ENCODE measurements at regions not wholly inside any gene's neighbourhood (a gene's known extent, or its start where the extent isn't known, plus 50 kb on each side); places are given as distances from the start of the nearest gene placed in this dataset.
"Not testable (repeated sequence)": the region's sequence is repeated elsewhere in the genome, so short reads cannot be mapped to it uniquely, and the experiment has no call there.

- DNase-seq, result no peak
These were observed 330.7 kb upstream of the LRRC3B start for GRCh38 chr3:26291840-26292239.

- no peak for DNase-seq
These were observed 329.8 kb upstream of the LRRC3B start for GRCh38 chr3:26292780-26293179.

GRCh38 chr3:26293329-26293844 lies 329.2 kb upstream of the LRRC3B start:
- DNase-seq, result no peak

GRCh38 chr3:26307192-26307591 lies 315.4 kb upstream of the LRRC3B start:
- DNase-seq, result no peak

GRCh38 chr3:26307787-26308186 lies 314.8 kb upstream of the LRRC3B start:
- DNase-seq, result no peak

- DNase-seq, result no peak
These were observed 314.1 kb upstream of the LRRC3B start for GRCh38 chr3:26308454-26308853.

GRCh38 chr3:26309536-26309935 lies 313.0 kb upstream of the LRRC3B start:
- DNase-seq, result not testable (repeated sequence)

GRCh38 chr3:26312816-26313215 lies 309.8 kb upstream of the LRRC3B start:
- no peak for DNase-seq

GRCh38 chr3:26316472-26316871 lies 306.1 kb upstream of the LRRC3B start:
- DNase-seq, result no peak

- DNase-seq, result not testable (repeated sequence)
These were observed 298.8 kb upstream of the LRRC3B start for GRCh38 chr3:26323741-26324140.

- DNase-seq, result no peak
These were observed 282.6 kb upstream of the LRRC3B start for GRCh38 chr3:26340001-26340400.

- DNase-seq, result no peak
These were observed 278.9 kb upstream of the LRRC3B start for GRCh38 chr3:26343647-26344046.

GRCh38 chr3:26345613-26346012 lies 277.0 kb upstream of the LRRC3B start:
- no peak for DNase-seq

GRCh38 chr3:26346497-26346896 lies 276.1 kb upstream of the LRRC3B start:
- no peak for DNase-seq

GRCh38 chr3:26347150-26347549 lies 275.4 kb upstream of the LRRC3B start:
- DNase-seq, result no peak

- DNase-seq, result no peak
These were observed 271.7 kb upstream of the LRRC3B start for GRCh38 chr3:26350853-26351252.

- no peak for DNase-seq
These were observed 269.5 kb upstream of the LRRC3B start for GRCh38 chr3:26353097-26353496.

GRCh38 chr3:26358405-26358804 lies 264.2 kb upstream of the LRRC3B start:
- no peak for DNase-seq

- DNase-seq, result no peak
These were observed 256.9 kb upstream of the LRRC3B start for GRCh38 chr3:26365706-26366105.

GRCh38 chr3:26368312-26368711 lies 254.3 kb upstream of the LRRC3B start:
- DNase-seq, result no peak

GRCh38 chr3:26369133-26369532 lies 253.4 kb upstream of the LRRC3B start:
- no peak for DNase-seq

GRCh38 chr3:26375843-26376530 lies 246.6 kb upstream of the LRRC3B start:
- no peak for DNase-seq

- DNase-seq, result no peak
These were observed 241.2 kb upstream of the LRRC3B start for GRCh38 chr3:26381411-26381810.

GRCh38 chr3:26406636-26407035 lies 215.9 kb upstream of the LRRC3B start:
- no peak for DNase-seq

GRCh38 chr3:26418553-26418952 lies 204.0 kb upstream of the LRRC3B start:
- DNase-seq, result no peak
